ENCODE measurements at regions not wholly inside any gene's neighbourhood (a gene's known extent, or its start where the extent isn't known, plus 50 kb on each side); places are given as distances from the start of the nearest gene placed in this dataset.
A peak's percentile ranks its signal among the peaks of the same experiment; 100 is the strongest.

- H3K4me3 ChIP-seq = no peak overlapping the region
- 86 to 89% methylated on average over 6 of the region's 6 CpGs for WGBS, 2 donors
- H3K27me3 ChIP-seq = no peaks in the 10 kb centered on the region
- no peak overlapping the region for H3K27ac ChIP-seq
- no peaks in the 10 kb centered on the region for H3K9me3 ChIP-seq
- no peak for FAIRE-seq
- no peaks in the 10 kb centered on the region for H3K4me1 ChIP-seq
- ATAC-seq = peak in 2 of 4 donors; percentile 26 to 75
- no peaks in the 10 kb centered on the region for H3K36me3 ChIP-seq
- DNase-seq = no peak
- intact Hi-C loops (cut with DNase I) = no loop called here
- TF ChIP-seq CTCF (IDR thresholded peaks at IDR 0.05) = no peak
Measured at GRCh38 chr1:110281363-110282290, 57.5 kb upstream of the RBM15 start.

GRCh38 chr1:110282395-110282794 lies 56.8 kb upstream of the RBM15 start:
- Histone ChIP-seq H3K4me1 (no peaks in the 10 kb centered on the region), H3K36me3 (no peaks in the 10 kb centered on the region)
- intact Hi-C loops (cut with DNase I) = no loop called here

GRCh38 chr1:110283677-110284076 lies 55.5 kb upstream of the RBM15 start:
- FAIRE-seq = no peak
- no peaks in the 10 kb centered on the region for H3K36me3 ChIP-seq

More at GRCh38 chr1:110282395-110282794, 56.8 kb upstream of the RBM15 start:
- Histone ChIP-seq H3K9me3 (no peaks in the 10 kb centered on the region), H3K27ac (no peak overlapping the region), H3K27me3 (no peaks in the 10 kb centered on the region), H3K4me3 (no peak overlapping the region)
- no peak for DNase-seq
- 86 to 94% methylated on average over 3 of the region's 3 CpGs for WGBS, 2 donors
- no peak for TF ChIP-seq CTCF (IDR thresholded peaks at IDR 0.05)
- ATAC-seq = no peak
- FAIRE-seq = no peak

GRCh38 chr1:110285316-110285715 lies 53.9 kb upstream of the RBM15 start:
- Histone ChIP-seq H3K36me3 (no peaks in the 10 kb centered on the region), H3K27ac (no peak overlapping the region), H3K4me3 (no peak overlapping the region), H3K4me1 (no peaks in the 10 kb centered on the region), H3K9me3 (no peaks in the 10 kb centered on the region), H3K27me3 (no peaks in the 10 kb centered on the region)
- intact Hi-C loops (cut with DNase I) = no loop called here
- WGBS, 2 donors = 78 to 86% methylated on average over 4 of the region's 4 CpGs
- ATAC-seq (no peak), FAIRE-seq (no peak), DNase-seq (no peak)
- no peak for TF ChIP-seq CTCF (IDR thresholded peaks at IDR 0.05)

More at GRCh38 chr1:110283677-110284076, 55.5 kb upstream of the RBM15 start:
- no peak for ATAC-seq
- Histone ChIP-seq H3K9me3 (no peaks in the 10 kb centered on the region), H3K4me3 (no peak overlapping the region), H3K27me3 (no peaks in the 10 kb centered on the region), H3K27ac (no peak overlapping the region), H3K4me1 (no peaks in the 10 kb centered on the region)
- DNase-seq = no peak
- intact Hi-C loops (cut with DNase I) = no loop called here
- 82 to 83% methylated on average over 1 of the region's 1 CpG for WGBS, 2 donors
- no peak for TF ChIP-seq CTCF (IDR thresholded peaks at IDR 0.05)

- Histone ChIP-seq H3K9me3 (no peaks in the 10 kb centered on the region), H3K4me3 (no peak overlapping the region), H3K36me3 (no peaks in the 10 kb centered on the region), H3K27me3 (no peaks in the 10 kb centered on the region), H3K4me1 (no peaks in the 10 kb centered on the region), H3K27ac (no peak overlapping the region)
- intact Hi-C loops (cut with DNase I) = no loop called here
- FAIRE-seq (no peak), DNase-seq (no peak), ATAC-seq (peak in 1 of 4 donors; percentile 50)
- no peak for TF ChIP-seq CTCF (IDR thresholded peaks at IDR 0.05)
- whole genome bisulfite sequencing, 2 donors = 45 to 61% methylated on average over 2 of the region's 2 CpGs
Measured at GRCh38 chr1:110286564-110286963, 52.6 kb upstream of the RBM15 start.

Measured in pancreas (tissue), 10 donors.